ENCODE measurements at regions not wholly inside any gene's neighbourhood (a gene's known extent, or its start where the extent isn't known, plus 50 kb on each side); places are given as distances from the start of the nearest gene placed in this dataset.

DNA sequence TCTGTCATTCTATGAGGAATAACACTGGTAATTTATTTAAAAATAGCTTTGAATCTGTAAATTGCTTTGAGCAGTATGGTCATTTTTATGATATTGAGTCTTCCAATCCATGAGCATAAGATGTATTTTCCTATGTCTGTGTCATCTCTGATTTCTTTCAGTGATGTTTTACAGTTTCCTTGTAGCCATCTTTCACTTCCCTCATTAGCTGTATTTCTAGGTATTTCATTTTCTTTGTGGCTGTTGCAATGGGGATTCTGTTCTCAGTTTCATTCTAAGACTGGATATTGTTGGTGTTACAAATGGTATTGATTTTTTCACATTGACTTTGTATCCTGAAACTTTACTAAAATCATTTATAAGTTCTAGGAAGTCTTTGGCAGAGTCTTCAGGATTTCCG lies 116.2 kb downstream of the DDX3Y start:
- Histone ChIP-seq H3K4me3 (no peak overlapping the region), H3K4me1 (no peaks in the 10 kb centered on the region), H3K9me3 (no peaks in the 10 kb centered on the region), H3K27ac (no peak overlapping the region), H3K36me3 (no peaks in the 10 kb centered on the region), H3K27me3 (no peaks in the 10 kb centered on the region)
- no peak for DNase-seq
- TF ChIP-seq, protein P1, sequence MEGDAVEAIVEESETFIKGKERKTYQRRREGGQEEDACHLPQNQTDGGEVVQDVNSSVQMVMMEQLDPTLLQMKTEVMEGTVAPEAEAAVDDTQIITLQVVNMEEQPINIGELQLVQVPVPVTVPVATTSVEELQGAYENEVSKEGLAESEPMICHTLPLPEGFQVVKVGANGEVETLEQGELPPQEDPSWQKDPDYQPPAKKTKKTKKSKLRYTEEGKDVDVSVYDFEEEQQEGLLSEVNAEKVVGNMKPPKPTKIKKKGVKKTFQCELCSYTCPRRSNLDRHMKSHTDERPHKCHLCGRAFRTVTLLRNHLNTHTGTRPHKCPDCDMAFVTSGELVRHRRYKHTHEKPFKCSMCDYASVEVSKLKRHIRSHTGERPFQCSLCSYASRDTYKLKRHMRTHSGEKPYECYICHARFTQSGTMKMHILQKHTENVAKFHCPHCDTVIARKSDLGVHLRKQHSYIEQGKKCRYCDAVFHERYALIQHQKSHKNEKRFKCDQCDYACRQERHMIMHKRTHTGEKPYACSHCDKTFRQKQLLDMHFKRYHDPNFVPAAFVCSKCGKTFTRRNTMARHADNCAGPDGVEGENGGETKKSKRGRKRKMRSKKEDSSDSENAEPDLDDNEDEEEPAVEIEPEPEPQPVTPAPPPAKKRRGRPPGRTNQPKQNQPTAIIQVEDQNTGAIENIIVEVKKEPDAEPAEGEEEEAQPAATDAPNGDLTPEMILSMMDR (IDR thresholded peaks at IDR 0.05): no peak

DNA sequence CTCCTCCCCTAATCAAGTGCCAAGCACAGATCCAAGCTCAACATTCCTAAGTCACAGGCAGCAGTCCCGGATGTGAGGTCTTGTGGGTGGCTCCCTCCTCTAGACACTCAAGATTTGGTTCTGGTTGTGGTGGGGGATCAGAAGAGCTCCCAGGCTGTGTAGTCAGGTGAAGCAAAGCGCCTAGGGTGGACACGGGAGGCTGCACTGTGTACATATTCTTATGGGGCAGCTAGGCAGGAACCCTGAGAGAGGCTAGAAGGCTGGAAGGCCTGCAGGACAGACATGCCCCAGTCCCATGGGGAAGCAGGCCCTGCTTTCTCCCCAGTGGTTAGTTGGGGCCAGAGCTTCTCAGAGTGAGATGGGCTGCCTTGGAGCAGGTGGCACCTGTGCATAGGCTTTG lies 118.9 kb downstream of the DDX3Y start:
- Histone ChIP-seq H3K27me3 (no peaks in the 10 kb centered on the region), H3K9me3 (no peaks in the 10 kb centered on the region), H3K27ac (no peak overlapping the region), H3K4me1 (no peaks in the 10 kb centered on the region), H3K36me3 (no peaks in the 10 kb centered on the region), H3K4me3 (no peak overlapping the region)
- no peak for DNase-seq
- TF ChIP-seq POLR2A (IDR thresholded peaks at IDR 0.05): no peak
- TF ChIP-seq, protein P1 (IDR thresholded peaks at IDR 0.05): no peak

DNA sequence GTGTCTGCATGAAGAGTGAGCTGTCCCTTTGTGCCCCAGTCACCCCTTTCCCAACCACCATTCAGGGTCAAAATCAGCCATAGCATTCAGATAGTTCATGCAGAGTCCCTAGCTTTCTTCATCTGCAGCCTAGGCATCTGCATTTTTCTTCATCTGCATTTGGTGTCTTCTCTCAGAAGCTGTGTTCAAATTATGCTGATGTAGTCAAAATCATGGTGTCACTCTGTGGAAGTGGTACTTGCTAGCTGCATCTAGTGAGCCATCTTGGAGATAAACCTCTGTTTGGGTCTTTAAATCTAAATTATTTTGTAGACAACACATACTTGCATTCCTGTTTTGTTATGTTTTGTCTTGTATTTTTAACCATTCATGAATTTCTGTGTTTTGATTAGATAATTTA lies 119.8 kb downstream of the DDX3Y start:
- TF ChIP-seq POLR2A (IDR thresholded peaks at IDR 0.05): no peak
- TF ChIP-seq, protein P1 (IDR thresholded peaks at IDR 0.05): no peak
- Histone ChIP-seq H3K27ac (no peak overlapping the region), H3K9me3 (no peaks in the 10 kb centered on the region), H3K4me1 (no peaks in the 10 kb centered on the region), H3K4me3 (no peak overlapping the region), H3K27me3 (no peaks in the 10 kb centered on the region), H3K36me3 (no peaks in the 10 kb centered on the region)
- no peak for DNase-seq

DNA sequence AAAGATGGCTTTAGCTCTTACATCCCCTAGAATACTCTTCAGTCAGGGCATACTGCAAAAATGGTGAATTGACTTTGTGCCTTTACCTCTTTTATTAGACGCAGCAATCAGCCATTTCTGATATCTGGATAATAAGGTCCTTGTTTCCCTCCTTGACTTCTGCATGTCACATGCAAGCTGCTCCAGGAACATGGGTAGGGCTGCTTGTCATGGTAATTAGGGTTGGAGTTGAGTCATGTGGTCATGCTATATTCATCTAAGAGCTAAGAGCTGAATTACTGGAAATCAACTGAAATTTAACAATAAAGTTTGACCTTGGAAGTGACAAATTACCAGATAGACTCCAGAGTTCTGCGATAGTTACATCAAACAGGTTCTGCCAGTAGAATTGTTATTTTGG lies 122.2 kb downstream of the DDX3Y start:
- TF ChIP-seq, protein P1 (IDR thresholded peaks at IDR 0.05): no peak
- TF ChIP-seq POLR2A (IDR thresholded peaks at IDR 0.05): no peak
- DNase-seq: no peak
- no peaks in the 10 kb centered on the region for H3K4me1 ChIP-seq
- H3K36me3 ChIP-seq: no peaks in the 10 kb centered on the region
- H3K27ac ChIP-seq: no peak overlapping the region
- H3K4me3 ChIP-seq: no peak overlapping the region
- no peaks in the 10 kb centered on the region for H3K9me3 ChIP-seq
- H3K27me3 ChIP-seq: no peaks in the 10 kb centered on the region

DNA sequence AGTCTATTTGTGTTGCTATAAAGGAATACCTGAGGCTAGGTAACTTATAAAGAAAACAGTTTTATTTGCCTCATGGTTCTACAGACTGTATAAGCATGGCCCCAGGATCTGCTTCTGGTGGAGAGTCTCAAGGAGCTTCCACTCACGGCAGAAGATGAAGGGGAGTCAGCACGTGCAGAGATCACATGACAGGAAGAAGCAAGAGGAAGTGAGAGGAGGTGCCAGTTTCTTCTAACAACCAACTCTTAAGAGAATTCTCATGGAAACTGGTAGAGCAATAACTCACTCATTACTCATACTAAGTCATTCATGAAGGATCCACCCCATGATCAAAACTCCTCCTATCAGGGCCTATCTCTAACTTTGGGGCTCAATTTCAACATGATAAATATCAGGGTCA lies 135.6 kb downstream of the DDX3Y start:
- no peak overlapping the region for H3K27ac ChIP-seq
- H3K9me3 ChIP-seq: no peaks in the 10 kb centered on the region
- no peaks in the 10 kb centered on the region for H3K36me3 ChIP-seq
- no peaks in the 10 kb centered on the region for H3K27me3 ChIP-seq
- H3K4me3 ChIP-seq: no peak overlapping the region
- no peak for TF ChIP-seq POLR2A (IDR thresholded peaks at IDR 0.05)
- TF ChIP-seq, protein P1 (IDR thresholded peaks at IDR 0.05): no peak
- H3K4me1 ChIP-seq: no peaks in the 10 kb centered on the region
- no peak for DNase-seq

DNA sequence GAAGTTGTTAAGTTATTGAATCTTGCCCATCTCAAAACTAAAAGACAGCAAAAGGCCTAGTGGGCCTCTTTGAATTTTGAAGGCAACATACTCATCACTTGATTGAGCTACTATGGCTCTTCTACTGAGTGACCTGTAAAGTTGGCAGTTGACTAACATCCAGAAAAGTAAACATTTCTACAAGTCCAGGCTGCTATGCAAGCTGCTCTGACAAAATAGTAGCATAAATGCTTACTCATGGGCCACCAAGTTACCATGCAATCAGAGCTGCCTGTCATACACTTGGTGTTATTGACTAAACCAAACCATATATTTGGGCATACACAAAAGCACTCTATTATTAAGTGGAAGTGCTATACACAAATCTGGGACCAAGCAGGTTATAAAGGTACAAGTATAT lies 148.8 kb downstream of the DDX3Y start:
- no peaks in the 10 kb centered on the region for H3K27me3 ChIP-seq
- DNase-seq: no peak
- H3K4me3 ChIP-seq: no peak overlapping the region
- no peak overlapping the region for H3K27ac ChIP-seq
- H3K4me1 ChIP-seq: no peaks in the 10 kb centered on the region
- TF ChIP-seq, protein P1 (IDR thresholded peaks at IDR 0.05): no peak
- no peak for TF ChIP-seq POLR2A (IDR thresholded peaks at IDR 0.05)
- H3K9me3 ChIP-seq: no peaks in the 10 kb centered on the region
- no peaks in the 10 kb centered on the region for H3K36me3 ChIP-seq
